T-helper 9 cell (primary cell): ENCODE measurements at regions not wholly inside any gene's neighbourhood (a gene's known extent, or its start where the extent isn't known, plus 50 kb on each side); places are given as distances from the start of the nearest gene placed in this dataset.

Experiments
- DNase-seq: peaks from one replicate; pipeline ENCODE4 v3.0.0-alpha.2; 2020

GRCh38 chr17:51572115-51572514, 311.8 kb downstream of the UTP18 start:
- no peak for DNase-seq
